ENCODE measurements at regions not wholly inside any gene's neighbourhood (a gene's known extent, or its start where the extent isn't known, plus 50 kb on each side); places are given as distances from the start of the nearest gene placed in this dataset.

DNA sequence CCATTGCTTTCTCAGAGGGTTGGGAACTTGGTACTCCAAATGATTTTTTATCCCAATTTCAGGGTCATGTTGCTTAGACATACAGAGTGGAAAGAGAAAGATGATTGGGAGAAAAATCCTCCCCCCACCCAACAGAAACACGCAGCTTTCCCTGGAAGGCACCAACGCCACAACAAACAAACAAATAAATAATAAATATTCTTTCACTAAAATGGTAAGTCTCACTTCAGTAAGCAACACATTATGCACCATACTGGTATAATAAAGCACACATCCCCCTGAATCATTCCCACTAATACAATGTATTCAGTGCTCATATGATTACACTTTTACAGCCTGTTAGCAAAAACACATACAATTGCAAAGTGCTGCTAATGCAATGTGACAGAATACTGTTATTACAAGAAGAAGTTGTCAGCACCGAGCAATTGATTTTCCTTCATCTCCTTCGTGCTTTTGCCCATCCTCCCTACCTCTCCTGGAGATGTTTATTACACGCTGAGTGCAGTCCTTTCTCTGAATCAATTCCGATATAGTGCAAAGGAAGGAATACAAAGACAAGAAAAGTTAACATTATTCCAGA lies 359.9 kb downstream of the TXNL1 start:
- TF ChIP-seq EZH2 (IDR thresholded peaks at IDR 0.05; ENCODE audit: borderline replicate concordance, low read depth, low read length, severe bottlenecking) = no peak
- TF ChIP-seq, protein P1, sequence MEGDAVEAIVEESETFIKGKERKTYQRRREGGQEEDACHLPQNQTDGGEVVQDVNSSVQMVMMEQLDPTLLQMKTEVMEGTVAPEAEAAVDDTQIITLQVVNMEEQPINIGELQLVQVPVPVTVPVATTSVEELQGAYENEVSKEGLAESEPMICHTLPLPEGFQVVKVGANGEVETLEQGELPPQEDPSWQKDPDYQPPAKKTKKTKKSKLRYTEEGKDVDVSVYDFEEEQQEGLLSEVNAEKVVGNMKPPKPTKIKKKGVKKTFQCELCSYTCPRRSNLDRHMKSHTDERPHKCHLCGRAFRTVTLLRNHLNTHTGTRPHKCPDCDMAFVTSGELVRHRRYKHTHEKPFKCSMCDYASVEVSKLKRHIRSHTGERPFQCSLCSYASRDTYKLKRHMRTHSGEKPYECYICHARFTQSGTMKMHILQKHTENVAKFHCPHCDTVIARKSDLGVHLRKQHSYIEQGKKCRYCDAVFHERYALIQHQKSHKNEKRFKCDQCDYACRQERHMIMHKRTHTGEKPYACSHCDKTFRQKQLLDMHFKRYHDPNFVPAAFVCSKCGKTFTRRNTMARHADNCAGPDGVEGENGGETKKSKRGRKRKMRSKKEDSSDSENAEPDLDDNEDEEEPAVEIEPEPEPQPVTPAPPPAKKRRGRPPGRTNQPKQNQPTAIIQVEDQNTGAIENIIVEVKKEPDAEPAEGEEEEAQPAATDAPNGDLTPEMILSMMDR (IDR thresholded peaks at IDR 0.05; ENCODE audit: borderline replicate concordance, extremely low read depth, low read length, poor library complexity, severe bottlenecking) = no peak
